22Rv1 (cell line): ENCODE measurements at regions not wholly inside any gene's neighbourhood (a gene's known extent, or its start where the extent isn't known, plus 50 kb on each side); places are given as distances from the start of the nearest gene placed in this dataset.

Experiments
- ZFX ChIP-seq: fragments of 450-650 bp; IDR thresholded peaks from 2 replicates; pipeline ENCODE4 v1.6.1; 2017; ENCODE audit warnings: antibody characterized with exemption, borderline replicate concordance
- TF ChIP-seq, protein P1 (sequence below): fragments of 450-650 bp; IDR thresholded peaks from 2 replicates; pipeline ENCODE4 v1.5.1; 2017; ENCODE audit warnings: mild to moderate bottlenecking

- TF ChIP-seq, protein P1, sequence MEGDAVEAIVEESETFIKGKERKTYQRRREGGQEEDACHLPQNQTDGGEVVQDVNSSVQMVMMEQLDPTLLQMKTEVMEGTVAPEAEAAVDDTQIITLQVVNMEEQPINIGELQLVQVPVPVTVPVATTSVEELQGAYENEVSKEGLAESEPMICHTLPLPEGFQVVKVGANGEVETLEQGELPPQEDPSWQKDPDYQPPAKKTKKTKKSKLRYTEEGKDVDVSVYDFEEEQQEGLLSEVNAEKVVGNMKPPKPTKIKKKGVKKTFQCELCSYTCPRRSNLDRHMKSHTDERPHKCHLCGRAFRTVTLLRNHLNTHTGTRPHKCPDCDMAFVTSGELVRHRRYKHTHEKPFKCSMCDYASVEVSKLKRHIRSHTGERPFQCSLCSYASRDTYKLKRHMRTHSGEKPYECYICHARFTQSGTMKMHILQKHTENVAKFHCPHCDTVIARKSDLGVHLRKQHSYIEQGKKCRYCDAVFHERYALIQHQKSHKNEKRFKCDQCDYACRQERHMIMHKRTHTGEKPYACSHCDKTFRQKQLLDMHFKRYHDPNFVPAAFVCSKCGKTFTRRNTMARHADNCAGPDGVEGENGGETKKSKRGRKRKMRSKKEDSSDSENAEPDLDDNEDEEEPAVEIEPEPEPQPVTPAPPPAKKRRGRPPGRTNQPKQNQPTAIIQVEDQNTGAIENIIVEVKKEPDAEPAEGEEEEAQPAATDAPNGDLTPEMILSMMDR: no peak
- TF ChIP-seq ZFX: no peak
These were observed 281.1 kb upstream of the COL3A1 start for GRCh38 chr2:188693111-188693510.
